Colonic mucosa (tissue), 4 donors: ENCODE measurements at regions not wholly inside any gene's neighbourhood (a gene's known extent, or its start where the extent isn't known, plus 50 kb on each side); places are given as distances from the start of the nearest gene placed in this dataset.

Experiments
- DNase-seq: peaks from one replicate; pipeline ENCODE4 v3.0.0-alpha.2; 2020
- H3K27ac ChIP-seq: fragments of 200-600 bp; one replicate; pipeline ENCODE4 v1.8.0; 2021
- H3K27me3 ChIP-seq: fragments of 200-600 bp; one replicate; pipeline ENCODE4 v1.8.0; 2021
- H3K36me3 ChIP-seq: fragments of 200-600 bp; one replicate; pipeline ENCODE4 v1.8.0; 2021
- H3K4me1 ChIP-seq: fragments of 200-600 bp; one replicate; pipeline ENCODE4 v1.8.0; 2021; ENCODE audit warnings: mild to moderate bottlenecking
- H3K4me3 ChIP-seq: fragments of 200-600 bp; one replicate; pipeline ENCODE4 v1.8.0; 2021
- H3K9ac ChIP-seq, 2 donors: one replicate each; pipeline ENCODE4 v1.7.0; 2013; ENCODE audit warnings: control low read depth in 2 of 2, low read depth in 2 of 2, low read length in 2 of 2
- H3K9me3 ChIP-seq: fragments of 200-600 bp; one replicate; pipeline ENCODE4 v1.8.0; 2021
- intact Hi-C: fragments of 100-400 bp; cut with DNase I; formaldehyde crosslinking; loops from one replicate; pipeline ENCODE4 v1.14.1; 2022
- TF ChIP-seq, protein P1 (sequence below): fragments of 200-600 bp; IDR thresholded peaks from one replicate; pipeline ENCODE4 v1.8.0; 2022; ENCODE audit warnings: antibody characterized with exemption, mild to moderate bottlenecking
- donor health status: healthy.
- donor health status: DM: no; HTN: no; CAD: no.
- donor health status: DM: no; HTN: no; CAD: no.

DNA sequence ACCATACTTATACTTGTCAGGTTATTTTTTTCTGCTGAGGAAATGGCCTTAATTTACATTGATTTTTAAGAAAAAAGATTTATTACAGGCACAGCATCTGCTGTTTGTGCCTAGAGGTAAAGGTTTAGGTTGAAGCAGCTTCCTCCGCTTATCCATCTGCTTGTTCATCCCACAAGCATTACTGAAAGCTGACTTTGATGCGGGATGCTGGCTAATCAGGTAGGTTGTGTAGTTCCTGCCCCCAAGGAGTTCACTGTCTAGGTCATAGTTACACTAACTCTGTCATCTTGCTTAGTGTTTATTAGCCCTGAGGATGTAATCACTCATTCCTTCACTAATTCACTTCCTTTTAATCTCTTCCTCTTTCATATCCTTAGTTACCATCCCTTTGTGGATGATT is 377.7 kb upstream of the KAZN start:
- Histone ChIP-seq H3K27ac (no peak overlapping the region), H3K9me3 (no peaks in the 10 kb centered on the region), H3K27me3 (no peaks in the 10 kb centered on the region), H3K4me1 (no peaks in the 10 kb centered on the region), H3K36me3 (no peaks in the 10 kb centered on the region), H3K4me3 (no peak overlapping the region), H3K9ac (no peak overlapping the region)
- TF ChIP-seq, protein P1, sequence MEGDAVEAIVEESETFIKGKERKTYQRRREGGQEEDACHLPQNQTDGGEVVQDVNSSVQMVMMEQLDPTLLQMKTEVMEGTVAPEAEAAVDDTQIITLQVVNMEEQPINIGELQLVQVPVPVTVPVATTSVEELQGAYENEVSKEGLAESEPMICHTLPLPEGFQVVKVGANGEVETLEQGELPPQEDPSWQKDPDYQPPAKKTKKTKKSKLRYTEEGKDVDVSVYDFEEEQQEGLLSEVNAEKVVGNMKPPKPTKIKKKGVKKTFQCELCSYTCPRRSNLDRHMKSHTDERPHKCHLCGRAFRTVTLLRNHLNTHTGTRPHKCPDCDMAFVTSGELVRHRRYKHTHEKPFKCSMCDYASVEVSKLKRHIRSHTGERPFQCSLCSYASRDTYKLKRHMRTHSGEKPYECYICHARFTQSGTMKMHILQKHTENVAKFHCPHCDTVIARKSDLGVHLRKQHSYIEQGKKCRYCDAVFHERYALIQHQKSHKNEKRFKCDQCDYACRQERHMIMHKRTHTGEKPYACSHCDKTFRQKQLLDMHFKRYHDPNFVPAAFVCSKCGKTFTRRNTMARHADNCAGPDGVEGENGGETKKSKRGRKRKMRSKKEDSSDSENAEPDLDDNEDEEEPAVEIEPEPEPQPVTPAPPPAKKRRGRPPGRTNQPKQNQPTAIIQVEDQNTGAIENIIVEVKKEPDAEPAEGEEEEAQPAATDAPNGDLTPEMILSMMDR = no peak
- intact Hi-C loops = no loop called here
- no peak for DNase-seq

- H3K9ac ChIP-seq = no peak overlapping the region
- no peak overlapping the region for H3K4me3 ChIP-seq
- H3K27me3 ChIP-seq = no peaks in the 10 kb centered on the region
- TF ChIP-seq, protein P1 = no peak
- no peak overlapping the region for H3K27ac ChIP-seq
- no peak for DNase-seq
- H3K4me1 ChIP-seq = no peaks in the 10 kb centered on the region
- no peaks in the 10 kb centered on the region for H3K36me3 ChIP-seq
- intact Hi-C loops = no loop called here
- H3K9me3 ChIP-seq = no peaks in the 10 kb centered on the region
Observed at GRCh38 chr1:14222086-14222485, 376.4 kb upstream of the KAZN start.

DNA sequence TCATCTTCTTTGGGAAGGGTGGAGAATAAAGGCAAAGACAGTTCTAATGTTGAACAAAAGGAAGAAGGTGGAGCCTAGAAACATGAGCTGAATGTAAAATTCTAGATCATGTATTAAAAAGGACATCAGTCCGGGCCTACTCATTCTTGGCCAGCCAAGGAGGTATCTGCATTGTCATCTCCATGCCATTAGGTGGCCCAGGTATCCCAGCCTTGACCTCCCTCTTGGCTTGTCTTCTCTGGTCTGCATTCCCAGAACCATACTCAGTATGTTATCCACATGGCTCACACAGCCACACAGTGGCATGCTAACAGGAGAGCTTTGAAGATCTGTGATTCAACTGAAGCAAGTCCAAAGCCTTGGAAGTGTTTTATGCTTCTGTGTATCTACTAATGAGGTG is 369.8 kb upstream of the KAZN start:
- no peaks in the 10 kb centered on the region for H3K27me3 ChIP-seq
- H3K4me3 ChIP-seq = no peak overlapping the region
- DNase-seq = no peak
- TF ChIP-seq, protein P1 = no peak
- H3K9me3 ChIP-seq = no peaks in the 10 kb centered on the region
- intact Hi-C loops = no loop called here
- no peak overlapping the region for H3K9ac ChIP-seq
- no peaks in the 10 kb centered on the region for H3K4me1 ChIP-seq
- H3K36me3 ChIP-seq = no peaks in the 10 kb centered on the region
- H3K27ac ChIP-seq = no peak overlapping the region

DNA sequence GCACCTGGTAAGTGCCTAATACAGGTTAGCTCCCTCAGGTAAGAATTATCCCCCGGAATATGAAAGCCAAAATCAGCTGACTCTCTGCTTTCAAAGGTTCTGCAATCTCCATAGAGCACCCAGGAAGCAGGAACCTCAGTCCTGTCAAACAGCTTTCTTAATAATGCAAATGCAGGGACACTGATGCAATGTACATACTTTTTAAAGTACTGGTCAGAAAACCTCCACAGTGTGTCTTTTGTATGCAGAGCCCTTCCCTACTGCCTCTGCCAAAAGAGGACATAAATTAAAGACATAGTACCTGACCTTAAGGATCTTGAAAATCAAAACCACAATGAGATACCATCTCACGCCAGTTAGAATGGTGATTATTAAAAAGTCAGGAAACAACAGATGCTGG is 365.0 kb upstream of the KAZN start:
- no peak overlapping the region for H3K27ac ChIP-seq
- TF ChIP-seq, protein P1 = no peak
- no peaks in the 10 kb centered on the region for H3K4me1 ChIP-seq
- no peak overlapping the region for H3K4me3 ChIP-seq
- H3K36me3 ChIP-seq = no peaks in the 10 kb centered on the region
- no peaks in the 10 kb centered on the region for H3K27me3 ChIP-seq
- H3K9ac ChIP-seq = no peak overlapping the region
- no peaks in the 10 kb centered on the region for H3K9me3 ChIP-seq
- intact Hi-C loops = no loop called here
- no peak for DNase-seq

- TF ChIP-seq, protein P1 = no peak
Observed at GRCh38 chr1:14236097-14236496, 362.4 kb upstream of the KAZN start.

More at GRCh38 chr1:14236097-14236496, 362.4 kb upstream of the KAZN start:
- Histone ChIP-seq H3K27ac (no peak overlapping the region), H3K4me1 (no peaks in the 10 kb centered on the region), H3K36me3 (no peaks in the 10 kb centered on the region), H3K4me3 (no peak overlapping the region), H3K9me3 (no peaks in the 10 kb centered on the region), H3K9ac (no peak overlapping the region), H3K27me3 (no peaks in the 10 kb centered on the region)
- no peak for DNase-seq
- intact Hi-C loops = no loop called here
